ENCODE measurements at regions not wholly inside any gene's neighbourhood (a gene's known extent, or its start where the extent isn't known, plus 50 kb on each side); places are given as distances from the start of the nearest gene placed in this dataset.

GRCh38 chr13:71967990-71968389, 101.0 kb upstream of the DACH1 start:
- TF ChIP-seq TAF1 (IDR thresholded peaks at IDR 0.05; ENCODE audit: borderline replicate concordance, low read depth, low read length), result no peak
- TF ChIP-seq POLR2A (IDR thresholded peaks at IDR 0.05; ENCODE audit: low read depth, low read length), result no peak
- TF ChIP-seq POLR2AphosphoS5 (IDR thresholded peaks at IDR 0.05; ENCODE audit: low read depth, low read length), result no peak
